GM23248 (cell line): ENCODE measurements at regions not wholly inside any gene's neighbourhood (a gene's known extent, or its start where the extent isn't known, plus 50 kb on each side); places are given as distances from the start of the nearest gene placed in this dataset.

Experiments used
- DNase-seq: peaks from one replicate; pipeline ENCODE4 v3.0.0-alpha.2; 2015
- H2AFZ ChIP-seq: fragments of 200-600 bp; sonication (generic); 2 replicates; pipeline ENCODE4 v1.6.1; 2016; ENCODE audit warnings: antibody characterized with exemption
- H3F3A ChIP-seq: fragments of 200-600 bp; sonication (generic); 2 replicates; pipeline ENCODE4 v1.6.1; 2016; ENCODE audit warnings: mild to moderate bottlenecking, antibody characterized with exemption, mixed run types; ENCODE audit not compliant: insufficient read depth
- H3K27ac ChIP-seq: fragments of 200-600 bp; sonication (generic); 2 replicates; pipeline ENCODE4 v1.5.1; 2016; ENCODE audit warnings: mild to moderate bottlenecking
- H3K27me3 ChIP-seq: fragments of 200-600 bp; sonication (generic); replicated peaks from 2 replicates; pipeline ENCODE4 v1.6.1; 2016; ENCODE audit warnings: mild to moderate bottlenecking; ENCODE audit not compliant: insufficient read depth
- H3K36me3 ChIP-seq: fragments of 200-600 bp; sonication (generic); 2 replicates; pipeline ENCODE4 v1.6.1; 2016; ENCODE audit warnings: low read depth, mild to moderate bottlenecking
- H3K4me1 ChIP-seq: fragments of 200-600 bp; sonication (generic); 2 replicates; pipeline ENCODE4 v1.6.1; 2016; ENCODE audit warnings: mild to moderate bottlenecking; ENCODE audit not compliant: insufficient read depth
- H3K4me2 ChIP-seq: fragments of 200-600 bp; sonication (generic); one replicate; pipeline ENCODE4 v1.6.1; 2016; ENCODE audit warnings: mild to moderate bottlenecking; ENCODE audit not compliant: unreplicated experiment
- H3K4me3 ChIP-seq: fragments of 200-600 bp; sonication (generic); 2 replicates; pipeline ENCODE4 v1.5.1; 2016; ENCODE audit warnings: mild to moderate bottlenecking
- H3K79me2 ChIP-seq: fragments of 200-600 bp; sonication (generic); 2 replicates; pipeline ENCODE4 v1.6.1; 2016; ENCODE audit warnings: mild to moderate bottlenecking; ENCODE audit not compliant: insufficient read depth
- H3K9ac ChIP-seq: fragments of 200-600 bp; sonication (generic); 2 replicates; pipeline ENCODE4 v1.6.1; 2016; ENCODE audit warnings: mild to moderate bottlenecking
- H3K9me2 ChIP-seq: fragments of 200-600 bp; sonication (generic); 2 replicates; pipeline ENCODE4 v1.6.1; 2016; ENCODE audit warnings: mixed run types, mild to moderate bottlenecking, moderate library complexity; ENCODE audit not compliant: insufficient read depth
- H3K9me3 ChIP-seq: fragments of 200-600 bp; sonication (generic); one replicate; pipeline ENCODE4 v1.6.1; 2017; ENCODE audit warnings: low read depth
- H4K20me1 ChIP-seq: fragments of 200-600 bp; sonication (generic); 2 replicates; pipeline ENCODE4 v1.6.0; 2016; ENCODE audit not compliant: insufficient read depth
- EZH2 ChIP-seq: fragments of 200-600 bp; sonication (generic); IDR thresholded peaks from 2 replicates; pipeline ENCODE4 v1.6.1; 2018; ENCODE audit warnings: antibody characterized with exemption, mild to moderate bottlenecking; ENCODE audit not compliant: insufficient read depth, poor library complexity, severe bottlenecking
- EZH2phosphoT487 ChIP-seq: fragments of 200-600 bp; sonication (generic); IDR thresholded peaks from 2 replicates; pipeline ENCODE4 v1.6.1; 2018; ENCODE audit warnings: antibody characterized with exemption, moderate library complexity, mild to moderate bottlenecking, low read depth; ENCODE audit not compliant: insufficient read depth
- WGBS, 2 experiments: methylation state at CpG; one replicate each; pipeline ENCODE4 v1.1.6; 2015 to 2017; ENCODE audit warnings: low lambda C conversion rate in 2 of 2, low coverage in 1 of 2; ENCODE audit errors: missing lambda C conversion rate in 2 of 2; 5-methylcytosine and 5-hydroxymethylcytosine counted together
- in situ Hi-C: fragments of 300-500 bp; cut with MboI; formaldehyde crosslinking; loops from 2 replicates; pipeline ENCODE4 v1.15.0; 2020

- TF ChIP-seq EZH2phosphoT487, result no peak
- no peak for TF ChIP-seq EZH2
- Histone ChIP-seq H3K4me1 (no peaks in the 10 kb centered on the region), H3F3A (no peaks in the 10 kb centered on the region), H3K79me2 (no peaks in the 10 kb centered on the region), H3K27me3 (no peaks in the 10 kb centered on the region; the same call in 1 of the 2 replicates), H3K36me3 (no peaks in the 10 kb centered on the region), H3K27ac (no peak overlapping the region), H3K9me3 (no peaks in the 10 kb centered on the region), H4K20me1 (no peaks in the 10 kb centered on the region), H3K4me2 (no peak overlapping the region), H3K9me2 (no peaks in the 10 kb centered on the region), H3K4me3 (no peak overlapping the region), H2AFZ (no peak overlapping the region), H3K9ac (no peak overlapping the region)
- no peak for DNase-seq
- 19 to 22% methylated on average over 4 of the region's 4 CpGs for WGBS, 2 experiments
- in situ Hi-C loops, result no loop called here
Measured at GRCh38 chr7:35405461-35405860, 151.6 kb upstream of the TBX20 start.

GRCh38 chr7:35401217-35401879 is 147.4 kb upstream of the TBX20 start:
- in situ Hi-C loops, result no loop called here
- 25% methylated on average over 8 of the region's 8 CpGs for WGBS, 2 experiments
- H3K4me3 ChIP-seq, result no peak overlapping the region
- H3K27me3 ChIP-seq, result no peaks in the 10 kb centered on the region; the same call in 1 of the 2 replicates
- no peak overlapping the region for H2AFZ ChIP-seq
- H3K9me2 ChIP-seq, result no peaks in the 10 kb centered on the region
- no peak overlapping the region for H3K4me2 ChIP-seq
- no peaks in the 10 kb centered on the region for H4K20me1 ChIP-seq
- no peaks in the 10 kb centered on the region for H3K36me3 ChIP-seq
- no peaks in the 10 kb centered on the region for H3F3A ChIP-seq
- no peak for TF ChIP-seq EZH2
- no peak for TF ChIP-seq EZH2phosphoT487
- H3K9ac ChIP-seq, result no peak overlapping the region
- DNase-seq, result no peak
- no peaks in the 10 kb centered on the region for H3K4me1 ChIP-seq
- H3K79me2 ChIP-seq, result no peaks in the 10 kb centered on the region
- no peaks in the 10 kb centered on the region for H3K9me3 ChIP-seq
- no peak overlapping the region for H3K27ac ChIP-seq

GRCh38 chr7:35399840-35400239 is 145.9 kb upstream of the TBX20 start:
- no peak for DNase-seq
- Histone ChIP-seq H3K9ac (no peak overlapping the region), H3K27ac (no peak overlapping the region), H3K4me3 (no peak overlapping the region), H3K79me2 (no peaks in the 10 kb centered on the region), H3K27me3 (no peaks in the 10 kb centered on the region; the same call in 1 of the 2 replicates), H3K4me2 (no peak overlapping the region), H3K4me1 (no peaks in the 10 kb centered on the region), H3F3A (no peaks in the 10 kb centered on the region), H3K9me2 (no peaks in the 10 kb centered on the region), H3K9me3 (no peaks in the 10 kb centered on the region), H2AFZ (no peak overlapping the region), H3K36me3 (no peaks in the 10 kb centered on the region), H4K20me1 (no peaks in the 10 kb centered on the region)
- in situ Hi-C loops, result no loop called here
- WGBS, 2 experiments, result 2 to 8% methylated on average over 4 of the region's 4 CpGs
- TF ChIP-seq EZH2, result no peak
- no peak for TF ChIP-seq EZH2phosphoT487

GRCh38 chr7:35399216-35399615 is 145.3 kb upstream of the TBX20 start:
- Histone ChIP-seq H3K4me3 (no peak overlapping the region), H2AFZ (no peak overlapping the region), H3K9me2 (no peaks in the 10 kb centered on the region), H3K9me3 (no peaks in the 10 kb centered on the region), H3K4me1 (no peaks in the 10 kb centered on the region), H3F3A (no peaks in the 10 kb centered on the region), H3K9ac (no peak overlapping the region), H4K20me1 (no peaks in the 10 kb centered on the region), H3K4me2 (no peak overlapping the region), H3K36me3 (no peaks in the 10 kb centered on the region), H3K27me3 (no peaks in the 10 kb centered on the region; the same call in 1 of the 2 replicates), H3K27ac (no peak overlapping the region), H3K79me2 (no peaks in the 10 kb centered on the region)
- in situ Hi-C loops, result no loop called here
- no peak for TF ChIP-seq EZH2
- TF ChIP-seq EZH2phosphoT487, result no peak
- no peak for DNase-seq

GRCh38 chr7:35398518-35398917 is 144.6 kb upstream of the TBX20 start:
- in situ Hi-C loops, result no loop called here
- TF ChIP-seq EZH2phosphoT487 (no peak), EZH2 (no peak)
- Histone ChIP-seq H3K27me3 (no peaks in the 10 kb centered on the region; the same call in 1 of the 2 replicates), H3F3A (no peaks in the 10 kb centered on the region), H4K20me1 (no peaks in the 10 kb centered on the region), H3K4me3 (no peak overlapping the region), H3K36me3 (no peaks in the 10 kb centered on the region), H2AFZ (no peak overlapping the region), H3K4me1 (no peaks in the 10 kb centered on the region), H3K9me3 (no peaks in the 10 kb centered on the region), H3K9ac (no peak overlapping the region), H3K4me2 (no peak overlapping the region), H3K79me2 (no peaks in the 10 kb centered on the region), H3K9me2 (no peaks in the 10 kb centered on the region), H3K27ac (no peak overlapping the region)
- 7 to 13% methylated on average over 4 of the region's 4 CpGs for WGBS, 2 experiments
- DNase-seq, result no peak
